ENCODE measurements at regions not wholly inside any gene's neighbourhood (a gene's known extent, or its start where the extent isn't known, plus 50 kb on each side); places are given as distances from the start of the nearest gene placed in this dataset.

DNA sequence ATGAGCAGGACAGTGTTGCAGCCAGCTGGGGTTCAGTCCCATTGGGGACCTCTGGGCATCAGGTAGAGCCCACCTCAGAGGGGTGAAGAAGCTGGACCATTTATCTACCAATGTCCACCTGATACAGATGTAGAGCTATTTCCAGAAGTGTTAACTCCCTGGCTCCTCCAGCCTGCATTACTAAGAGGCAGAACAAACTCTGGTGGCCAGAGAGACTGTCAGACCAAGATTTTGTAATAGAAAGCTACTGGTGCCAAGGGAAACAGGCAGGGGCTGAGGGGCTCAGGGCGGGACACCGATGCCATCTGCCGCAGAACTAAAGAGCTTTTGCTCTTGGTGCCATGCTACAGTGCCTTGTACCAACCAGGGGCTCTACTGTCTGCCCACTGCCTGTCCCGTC is 268.2 kb upstream of the HABP2 start:
- no peak for ATAC-seq
- H3K4me1 Mint-ChIP-seq, result peaks cover 3% of the 10 kb centered on the region

GRCh38 chr10:113285305-113285704 is 267.5 kb upstream of the HABP2 start:
- Mint-ChIP-seq H3K27ac (no peak overlapping the region), H3K4me3 (no peak overlapping the region), H3K36me3 (ENCODE audit: low read depth) (no peaks in the 10 kb centered on the region), H3K27me3 (peaks cover 16% of the 10 kb centered on the region), H3K4me1 (peaks cover 3% of the 10 kb centered on the region)
- no peaks in the 10 kb centered on the region for H3K9me3 ChIP-seq (ENCODE audit: control insufficient read depth, low read length, poor library complexity, severe bottlenecking)
- ATAC-seq, result no peak
- no peak for DNase-seq

More for the DNA sequence above, 268.2 kb upstream of the HABP2 start:
- no peaks in the 10 kb centered on the region for H3K36me3 Mint-ChIP-seq (ENCODE audit: low read depth)
- H3K27ac Mint-ChIP-seq, result no peak overlapping the region
- H3K4me3 Mint-ChIP-seq, result no peak overlapping the region
- H3K27me3 Mint-ChIP-seq, result peaks cover 16% of the 10 kb centered on the region
- DNase-seq, result no peak
- H3K9me3 ChIP-seq (ENCODE audit: control insufficient read depth, low read length, poor library complexity, severe bottlenecking), result no peaks in the 10 kb centered on the region

GRCh38 chr10:113287592-113287991 is 265.3 kb upstream of the HABP2 start:
- peaks cover 3% of the 10 kb centered on the region for H3K4me1 Mint-ChIP-seq
- no peak for ATAC-seq
- H3K27ac Mint-ChIP-seq, result no peak overlapping the region

DNA sequence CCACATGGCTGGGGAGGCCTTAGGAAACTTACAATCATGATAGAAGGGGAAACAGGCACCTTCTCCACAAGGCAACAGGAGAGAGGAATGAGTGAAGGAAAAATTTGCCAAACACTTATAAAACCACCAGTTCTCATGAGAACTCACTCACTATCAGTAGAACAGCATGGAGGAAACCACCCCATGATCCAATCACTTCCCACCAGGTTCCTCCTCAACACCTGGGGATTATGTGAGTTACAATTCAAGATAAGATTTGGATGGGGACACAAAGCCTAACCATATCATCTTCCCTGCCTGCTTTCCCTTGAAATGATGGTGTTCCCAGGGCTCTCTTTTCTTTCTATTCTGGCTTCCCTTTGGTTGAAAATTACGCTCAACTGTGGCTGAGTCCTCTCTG is 262.7 kb upstream of the HABP2 start:
- Mint-ChIP-seq H3K4me3 (no peak overlapping the region), H3K27me3 (peaks cover 6% of the 10 kb centered on the region), H3K36me3 (ENCODE audit: low read depth) (no peaks in the 10 kb centered on the region), H3K4me1 (no peaks in the 10 kb centered on the region), H3K27ac (no peak overlapping the region)
- H3K9me3 ChIP-seq (ENCODE audit: control insufficient read depth, low read length, poor library complexity, severe bottlenecking), result no peaks in the 10 kb centered on the region
- ATAC-seq, result no peak
- DNase-seq, result no peak

More at GRCh38 chr10:113287592-113287991, 265.3 kb upstream of the HABP2 start:
- no peaks in the 10 kb centered on the region for H3K9me3 ChIP-seq (ENCODE audit: control insufficient read depth, low read length, poor library complexity, severe bottlenecking)
- Mint-ChIP-seq H3K36me3 (ENCODE audit: low read depth) (no peaks in the 10 kb centered on the region), H3K27me3 (peaks cover 16% of the 10 kb centered on the region), H3K4me3 (no peak overlapping the region)
- DNase-seq, result no peak

DNA sequence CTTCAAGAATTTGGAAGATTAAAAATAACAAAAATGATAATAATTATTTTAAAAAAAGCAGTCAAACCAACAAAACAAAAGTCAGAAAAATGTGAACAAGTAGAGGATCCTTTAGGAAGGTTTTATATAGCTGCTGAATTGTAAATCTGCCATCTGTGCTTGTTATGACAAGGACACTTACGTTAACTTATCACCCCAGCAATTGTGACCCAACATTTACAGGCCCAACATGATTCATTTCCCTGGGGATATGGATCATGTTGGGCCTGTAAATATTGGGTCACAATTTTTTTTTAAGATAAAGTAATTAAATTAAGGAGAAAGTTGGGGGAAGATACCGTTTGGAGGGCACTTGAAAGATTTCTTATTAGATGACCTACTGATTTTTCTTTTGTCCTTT is 261.4 kb upstream of the HABP2 start:
- Mint-ChIP-seq H3K4me3 (no peak overlapping the region), H3K27me3 (peaks cover 1% of the 10 kb centered on the region), H3K27ac (no peak overlapping the region), H3K4me1 (no peaks in the 10 kb centered on the region), H3K36me3 (ENCODE audit: low read depth) (no peaks in the 10 kb centered on the region)
- ATAC-seq, result no peak
- DNase-seq, result no peak
- H3K9me3 ChIP-seq (ENCODE audit: control insufficient read depth, low read length, poor library complexity, severe bottlenecking), result no peaks in the 10 kb centered on the region

DNA sequence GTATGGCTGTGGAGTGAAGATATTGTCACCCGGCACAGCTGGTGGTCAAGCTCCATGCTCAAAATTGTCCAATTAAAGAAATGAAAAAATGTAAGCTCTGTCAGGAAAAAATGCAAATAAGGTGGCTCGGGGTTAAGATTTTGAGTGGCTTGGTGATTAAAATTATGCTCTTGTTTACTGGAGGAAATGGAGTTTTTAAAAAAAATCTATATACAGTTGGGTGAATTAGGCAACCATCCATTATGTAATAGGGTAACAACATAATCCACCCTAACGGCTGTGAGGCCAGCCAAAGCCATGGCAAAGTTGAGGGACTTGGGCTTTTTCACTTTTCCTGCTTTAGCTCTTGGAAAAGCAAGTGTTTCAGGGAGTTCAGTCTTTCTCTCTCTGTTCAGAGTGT is 260.8 kb upstream of the HABP2 start:
- Mint-ChIP-seq H3K27me3 (no peaks in the 10 kb centered on the region), H3K27ac (no peak overlapping the region), H3K4me1 (no peaks in the 10 kb centered on the region), H3K4me3 (no peak overlapping the region), H3K36me3 (ENCODE audit: low read depth) (no peaks in the 10 kb centered on the region)
- no peak for ATAC-seq
- no peak for DNase-seq
- H3K9me3 ChIP-seq (ENCODE audit: control insufficient read depth, low read length, poor library complexity, severe bottlenecking), result no peaks in the 10 kb centered on the region

- no peak overlapping the region for H3K27ac Mint-ChIP-seq
- no peaks in the 10 kb centered on the region for H3K9me3 ChIP-seq (ENCODE audit: control insufficient read depth, low read length, poor library complexity, severe bottlenecking)
- H3K4me1 Mint-ChIP-seq, result no peaks in the 10 kb centered on the region
- ATAC-seq, result no peak
- H3K27me3 Mint-ChIP-seq, result no peaks in the 10 kb centered on the region
- DNase-seq, result no peak
- H3K4me3 Mint-ChIP-seq, result no peak overlapping the region
- no peaks in the 10 kb centered on the region for H3K36me3 Mint-ChIP-seq (ENCODE audit: low read depth)
These were observed 260.1 kb upstream of the HABP2 start for GRCh38 chr10:113292743-113293142.

- no peaks in the 10 kb centered on the region for H3K9me3 ChIP-seq (ENCODE audit: control insufficient read depth, low read length, poor library complexity, severe bottlenecking)
- Mint-ChIP-seq H3K27ac (no peak overlapping the region), H3K27me3 (no peaks in the 10 kb centered on the region), H3K4me1 (no peaks in the 10 kb centered on the region), H3K4me3 (no peak overlapping the region), H3K36me3 (ENCODE audit: low read depth) (no peaks in the 10 kb centered on the region)
- DNase-seq (no peak), ATAC-seq (no peak)
These were observed 259.7 kb upstream of the HABP2 start for GRCh38 chr10:113293167-113293566.

- Mint-ChIP-seq H3K4me1 (no peaks in the 10 kb centered on the region), H3K27me3 (peaks cover 11% of the 10 kb centered on the region), H3K4me3 (no peak overlapping the region), H3K36me3 (ENCODE audit: low read depth) (no peaks in the 10 kb centered on the region), H3K27ac (no peak overlapping the region)
- DNase-seq (no peak), ATAC-seq (no peak)
- no peaks in the 10 kb centered on the region for H3K9me3 ChIP-seq (ENCODE audit: control insufficient read depth, low read length, poor library complexity, severe bottlenecking)
These were observed 258.0 kb upstream of the HABP2 start for GRCh38 chr10:113294868-113295267.

- no peak for ATAC-seq
- no peaks in the 10 kb centered on the region for H3K9me3 ChIP-seq (ENCODE audit: control insufficient read depth, low read length, poor library complexity, severe bottlenecking)
- no peak overlapping the region for H3K4me3 Mint-ChIP-seq
- no peaks in the 10 kb centered on the region for H3K4me1 Mint-ChIP-seq
- H3K27ac Mint-ChIP-seq, result no peak overlapping the region
- H3K36me3 Mint-ChIP-seq (ENCODE audit: low read depth), result no peaks in the 10 kb centered on the region
- peaks cover 25% of the 10 kb centered on the region for H3K27me3 Mint-ChIP-seq
- DNase-seq, result no peak
These were observed 255.6 kb upstream of the HABP2 start for GRCh38 chr10:113297226-113297625.

DNA sequence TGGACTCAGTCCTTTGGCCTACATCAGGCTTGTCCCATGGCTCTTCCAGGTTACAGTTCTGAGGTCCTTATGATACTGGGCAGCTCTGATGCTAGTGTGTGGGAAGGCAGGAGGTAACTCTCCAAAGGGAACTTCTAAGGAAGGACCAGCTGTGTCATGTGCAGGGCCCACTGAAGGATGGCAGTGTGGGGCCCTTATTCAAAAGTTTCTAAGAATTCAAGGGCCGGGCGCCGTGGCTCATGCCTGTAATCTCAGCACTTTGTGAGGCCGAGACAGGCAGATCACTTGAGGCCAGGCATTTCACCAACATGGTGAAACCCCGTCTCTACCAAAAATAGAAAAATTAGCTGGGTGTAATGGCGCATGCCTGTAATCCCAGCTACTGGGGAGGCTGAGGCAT is 254.2 kb upstream of the HABP2 start:
- no peaks in the 10 kb centered on the region for H3K36me3 Mint-ChIP-seq (ENCODE audit: low read depth)
- no peak for DNase-seq
- H3K27me3 Mint-ChIP-seq, result peaks cover 25% of the 10 kb centered on the region
- ATAC-seq, result no peak
- H3K9me3 ChIP-seq (ENCODE audit: control insufficient read depth, low read length, poor library complexity, severe bottlenecking), result no peaks in the 10 kb centered on the region
- H3K4me3 Mint-ChIP-seq, result no peak overlapping the region
- peak overlapping the region; percentile 75 for H3K27ac Mint-ChIP-seq
- no peaks in the 10 kb centered on the region for H3K4me1 Mint-ChIP-seq

GRCh38 chr10:113300201-113300600 is 252.7 kb upstream of the HABP2 start:
- Mint-ChIP-seq H3K27ac (no peak overlapping the region), H3K27me3 (peaks cover 25% of the 10 kb centered on the region), H3K4me1 (no peaks in the 10 kb centered on the region), H3K4me3 (no peak overlapping the region), H3K36me3 (ENCODE audit: low read depth) (no peaks in the 10 kb centered on the region)
- DNase-seq (no peak), ATAC-seq (no peak)
- H3K9me3 ChIP-seq (ENCODE audit: control insufficient read depth, low read length, poor library complexity, severe bottlenecking), result no peaks in the 10 kb centered on the region

- peak overlapping the region; percentile 45 for H3K27ac Mint-ChIP-seq
- H3K4me1 Mint-ChIP-seq, result no peaks in the 10 kb centered on the region
- ATAC-seq, result no peak
- no peaks in the 10 kb centered on the region for H3K9me3 ChIP-seq (ENCODE audit: control insufficient read depth, low read length, poor library complexity, severe bottlenecking)
- no peaks in the 10 kb centered on the region for H3K36me3 Mint-ChIP-seq (ENCODE audit: low read depth)
- no peak for DNase-seq
- H3K27me3 Mint-ChIP-seq, result peaks cover 27% of the 10 kb centered on the region
- no peak overlapping the region for H3K4me3 Mint-ChIP-seq
These were observed 252.2 kb upstream of the HABP2 start for GRCh38 chr10:113300617-113301016.

- Mint-ChIP-seq H3K27me3 (peaks cover 33% of the 10 kb centered on the region), H3K4me1 (no peaks in the 10 kb centered on the region), H3K4me3 (no peak overlapping the region), H3K36me3 (ENCODE audit: low read depth) (no peaks in the 10 kb centered on the region), H3K27ac (peak overlapping the region; percentile 45)
- DNase-seq, result no peak
- H3K9me3 ChIP-seq (ENCODE audit: control insufficient read depth, low read length, poor library complexity, severe bottlenecking), result no peaks in the 10 kb centered on the region
- no peak for ATAC-seq
These were observed 251.4 kb upstream of the HABP2 start for GRCh38 chr10:113301342-113301984.
